GM12873 (cell line): ENCODE measurements at regions not wholly inside any gene's neighbourhood (a gene's known extent, or its start where the extent isn't known, plus 50 kb on each side); places are given as distances from the start of the nearest gene placed in this dataset.

ENCODE experiments used
- TF ChIP-seq, protein P1 (sequence below): IDR thresholded peaks from 2 replicates; pipeline ENCODE4 v1.5.1; 2012; ENCODE audit warnings: low read depth, mild to moderate bottlenecking, moderate library complexity, low read length, control low read depth; ENCODE audit not compliant: insufficient read depth; ENCODE audit errors: missing control alignments

GRCh38 chr2:13010283-13010682 is 293.5 kb downstream of the TRIB2 start:
- TF ChIP-seq, protein P1, sequence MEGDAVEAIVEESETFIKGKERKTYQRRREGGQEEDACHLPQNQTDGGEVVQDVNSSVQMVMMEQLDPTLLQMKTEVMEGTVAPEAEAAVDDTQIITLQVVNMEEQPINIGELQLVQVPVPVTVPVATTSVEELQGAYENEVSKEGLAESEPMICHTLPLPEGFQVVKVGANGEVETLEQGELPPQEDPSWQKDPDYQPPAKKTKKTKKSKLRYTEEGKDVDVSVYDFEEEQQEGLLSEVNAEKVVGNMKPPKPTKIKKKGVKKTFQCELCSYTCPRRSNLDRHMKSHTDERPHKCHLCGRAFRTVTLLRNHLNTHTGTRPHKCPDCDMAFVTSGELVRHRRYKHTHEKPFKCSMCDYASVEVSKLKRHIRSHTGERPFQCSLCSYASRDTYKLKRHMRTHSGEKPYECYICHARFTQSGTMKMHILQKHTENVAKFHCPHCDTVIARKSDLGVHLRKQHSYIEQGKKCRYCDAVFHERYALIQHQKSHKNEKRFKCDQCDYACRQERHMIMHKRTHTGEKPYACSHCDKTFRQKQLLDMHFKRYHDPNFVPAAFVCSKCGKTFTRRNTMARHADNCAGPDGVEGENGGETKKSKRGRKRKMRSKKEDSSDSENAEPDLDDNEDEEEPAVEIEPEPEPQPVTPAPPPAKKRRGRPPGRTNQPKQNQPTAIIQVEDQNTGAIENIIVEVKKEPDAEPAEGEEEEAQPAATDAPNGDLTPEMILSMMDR, result no peak

- TF ChIP-seq, protein P1, result no peak
Measured at GRCh38 chr2:13014783-13015182, 298.0 kb downstream of the TRIB2 start.

GRCh38 chr2:13015532-13016320 is 299.0 kb downstream of the TRIB2 start:
- TF ChIP-seq, protein P1, result no peak

DNA sequence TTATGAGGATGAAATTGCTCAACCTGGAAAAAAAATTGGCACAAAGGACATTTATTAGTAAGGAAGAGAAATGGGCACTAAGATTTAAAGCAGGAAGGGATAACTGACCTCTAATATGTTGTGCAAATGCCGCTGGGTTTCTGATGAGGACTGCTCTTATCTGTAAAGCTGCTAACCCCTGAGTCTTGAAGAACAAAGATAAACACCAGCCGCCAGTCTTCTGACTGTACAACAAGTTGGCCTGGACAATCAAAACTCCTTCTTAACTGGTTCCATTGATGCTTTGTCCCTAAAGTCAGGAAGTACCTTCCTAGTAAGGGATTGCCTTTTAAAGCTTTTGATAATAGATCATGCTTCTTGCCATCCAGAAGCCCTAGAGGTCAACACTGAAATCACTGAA is 301.8 kb downstream of the TRIB2 start:
- TF ChIP-seq, protein P1, result no peak

GRCh38 chr2:13019781-13020180 is 303.0 kb downstream of the TRIB2 start:
- TF ChIP-seq, protein P1, result no peak

DNA sequence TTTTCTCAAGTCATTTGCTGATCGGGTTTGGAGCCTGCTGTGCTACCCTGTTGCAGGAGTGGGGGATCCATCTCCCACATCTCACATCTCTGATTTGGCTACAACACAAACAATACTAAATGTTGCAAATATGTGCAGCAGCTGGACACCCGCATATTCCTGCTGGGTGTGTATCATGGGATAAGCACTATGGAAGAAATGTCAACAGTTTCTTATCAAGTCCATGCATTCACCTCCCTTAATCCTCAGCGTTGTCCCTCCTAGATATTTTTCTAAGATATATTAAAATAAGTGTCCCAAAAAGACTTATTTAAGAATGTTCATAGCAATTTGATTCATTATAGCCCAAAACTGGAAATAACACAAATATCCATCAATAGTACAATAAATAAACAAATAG is 303.7 kb downstream of the TRIB2 start:
- TF ChIP-seq, protein P1, result no peak

- TF ChIP-seq, protein P1, result no peak
Measured at GRCh38 chr2:13021470-13021957, 304.8 kb downstream of the TRIB2 start.
